ENCODE measurements at regions not wholly inside any gene's neighbourhood (a gene's known extent, or its start where the extent isn't known, plus 50 kb on each side); places are given as distances from the start of the nearest gene placed in this dataset.

DNA sequence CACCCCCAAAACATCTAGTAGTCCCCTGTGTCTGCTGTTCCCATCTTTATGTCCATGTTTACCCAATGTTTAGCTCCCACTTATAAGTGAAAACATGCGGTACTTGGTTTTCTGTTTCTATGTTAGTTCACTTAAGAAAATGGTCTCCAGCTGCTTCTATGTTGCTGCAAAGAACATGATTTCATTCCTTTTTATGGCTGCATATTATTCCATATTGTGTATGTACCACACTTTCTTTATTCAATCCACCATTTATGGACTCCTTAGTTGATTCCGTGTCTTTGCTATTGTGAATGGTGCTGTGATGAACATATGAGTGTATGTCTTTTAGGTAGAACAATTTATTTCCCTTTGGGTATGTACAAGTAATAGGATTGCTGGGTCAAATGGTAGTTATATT is 51.2 kb downstream of the GRK7 start:
- ChIA-PET POLR2A (no interaction called here), CTCF (no interaction called here)
- no peak for DNase-seq (ENCODE audit: low read depth)
- Histone ChIP-seq H3K4me3 (ENCODE audit: low read depth, low read length) (no peak overlapping the region), H3K27me3 (ENCODE audit: control insufficient read depth, insufficient read depth, low read length) (peaks cover 14% of the 10 kb centered on the region), H3K36me3 (ENCODE audit: control insufficient read depth, insufficient read depth, low read length) (no peaks in the 10 kb centered on the region)
- TF ChIP-seq, protein P1, sequence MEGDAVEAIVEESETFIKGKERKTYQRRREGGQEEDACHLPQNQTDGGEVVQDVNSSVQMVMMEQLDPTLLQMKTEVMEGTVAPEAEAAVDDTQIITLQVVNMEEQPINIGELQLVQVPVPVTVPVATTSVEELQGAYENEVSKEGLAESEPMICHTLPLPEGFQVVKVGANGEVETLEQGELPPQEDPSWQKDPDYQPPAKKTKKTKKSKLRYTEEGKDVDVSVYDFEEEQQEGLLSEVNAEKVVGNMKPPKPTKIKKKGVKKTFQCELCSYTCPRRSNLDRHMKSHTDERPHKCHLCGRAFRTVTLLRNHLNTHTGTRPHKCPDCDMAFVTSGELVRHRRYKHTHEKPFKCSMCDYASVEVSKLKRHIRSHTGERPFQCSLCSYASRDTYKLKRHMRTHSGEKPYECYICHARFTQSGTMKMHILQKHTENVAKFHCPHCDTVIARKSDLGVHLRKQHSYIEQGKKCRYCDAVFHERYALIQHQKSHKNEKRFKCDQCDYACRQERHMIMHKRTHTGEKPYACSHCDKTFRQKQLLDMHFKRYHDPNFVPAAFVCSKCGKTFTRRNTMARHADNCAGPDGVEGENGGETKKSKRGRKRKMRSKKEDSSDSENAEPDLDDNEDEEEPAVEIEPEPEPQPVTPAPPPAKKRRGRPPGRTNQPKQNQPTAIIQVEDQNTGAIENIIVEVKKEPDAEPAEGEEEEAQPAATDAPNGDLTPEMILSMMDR (IDR thresholded peaks at IDR 0.05; ENCODE audit: insufficient read depth, low read depth, low read length) = no peak

GRCh38 chr3:141815667-141816066 is 52.5 kb downstream of the GRK7 start:
- TF ChIP-seq, protein P1 (IDR thresholded peaks at IDR 0.05; ENCODE audit: insufficient read depth, low read depth, low read length) = no peak
- Histone ChIP-seq H3K27me3 (ENCODE audit: control insufficient read depth, insufficient read depth, low read length) (peaks cover 11% of the 10 kb centered on the region), H3K4me3 (ENCODE audit: low read depth, low read length) (no peak overlapping the region), H3K36me3 (ENCODE audit: control insufficient read depth, insufficient read depth, low read length) (no peaks in the 10 kb centered on the region)
- no peak for DNase-seq (ENCODE audit: low read depth)
- POLR2A ChIA-PET = no interaction called here
- CTCF ChIA-PET = interaction anchor here (0.6 to 0.7 kb wide), 2 partner anchors 38 to 105 kb away, joined by 3 read pairs; no protein-coding TSS in a partner anchor

DNA sequence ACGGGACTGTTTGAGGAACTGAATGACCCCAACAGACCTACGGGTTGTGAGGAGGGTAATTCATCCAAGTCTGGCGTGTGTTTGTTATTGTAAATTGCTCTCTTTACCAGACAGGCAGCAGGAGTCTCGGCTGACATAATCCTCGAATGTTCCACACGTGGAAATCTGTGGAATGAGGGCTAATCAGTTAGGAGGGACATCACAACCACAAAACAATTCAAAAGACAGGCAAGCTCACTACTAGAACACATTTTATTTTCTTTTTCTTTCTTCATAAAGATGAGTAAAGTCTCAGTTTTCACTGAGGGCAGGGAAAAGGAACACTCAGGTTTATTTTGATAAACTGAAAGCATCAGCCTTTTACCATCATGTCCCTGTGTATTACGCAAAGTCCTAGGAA is 53.8 kb downstream of the GRK7 start:
- POLR2A ChIA-PET = no interaction called here
- CTCF ChIA-PET = no interaction called here
- Histone ChIP-seq H3K4me3 (ENCODE audit: low read depth, low read length) (no peak overlapping the region), H3K36me3 (ENCODE audit: control insufficient read depth, insufficient read depth, low read length) (no peaks in the 10 kb centered on the region), H3K27me3 (ENCODE audit: control insufficient read depth, insufficient read depth, low read length) (peaks cover 9% of the 10 kb centered on the region)
- TF ChIP-seq, protein P1 (IDR thresholded peaks at IDR 0.05; ENCODE audit: insufficient read depth, low read depth, low read length) = no peak
- no peak for DNase-seq (ENCODE audit: low read depth)

DNA sequence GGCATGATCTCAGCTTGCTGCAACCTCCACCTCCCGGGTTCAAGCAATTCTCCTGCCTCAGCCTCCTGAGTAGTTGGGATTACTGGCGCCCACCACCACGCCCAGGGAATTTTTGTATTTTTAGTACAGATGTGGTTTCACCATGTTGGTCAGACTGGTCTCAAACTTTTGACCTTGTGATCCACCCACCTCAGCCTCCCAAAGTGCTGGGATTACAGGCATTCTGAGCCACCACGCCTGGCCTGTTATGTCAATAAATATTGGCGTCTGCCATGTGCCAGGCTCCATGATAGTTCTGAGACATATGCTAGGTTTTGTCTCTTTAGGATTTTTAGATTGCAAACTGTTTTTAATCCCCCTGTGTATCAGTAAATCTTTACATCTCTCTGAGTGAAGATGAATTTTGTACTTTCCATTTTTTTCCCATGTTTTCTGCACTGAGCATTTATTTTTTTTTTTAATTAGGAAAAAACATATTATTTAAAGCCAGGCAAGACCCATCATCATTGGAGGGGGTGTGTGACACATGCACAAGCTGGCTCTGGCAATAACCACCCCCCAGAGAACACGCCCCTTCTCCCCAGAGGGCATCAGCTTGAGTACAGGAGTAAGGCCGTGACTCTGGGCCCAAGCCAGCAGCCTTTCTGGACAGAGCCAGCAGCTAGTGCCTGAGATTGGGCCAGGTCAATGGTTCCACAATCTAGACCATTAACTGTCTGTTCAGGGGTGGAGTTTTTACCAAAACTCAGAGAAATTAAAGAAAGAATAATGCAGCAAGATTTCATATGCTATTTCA is 51.0 kb upstream of the ATP1B3 start:
- POLR2A ChIA-PET = no interaction called here
- TF ChIP-seq, protein P1 (IDR thresholded peaks at IDR 0.05; ENCODE audit: insufficient read depth, low read depth, low read length) = no peak
- Histone ChIP-seq H3K27me3 (ENCODE audit: control insufficient read depth, insufficient read depth, low read length) (peaks cover 3% of the 10 kb centered on the region; the same call in 1 of the 2 replicates), H3K36me3 (ENCODE audit: control insufficient read depth, insufficient read depth, low read length) (no peaks in the 10 kb centered on the region), H3K4me3 (ENCODE audit: low read depth, low read length) (no peak overlapping the region)
- CTCF ChIA-PET = no interaction called here
- DNase-seq (ENCODE audit: low read depth) = no peak

All from BJ (cell line).